ENCODE measurements at regions not wholly inside any gene's neighbourhood (a gene's known extent, or its start where the extent isn't known, plus 50 kb on each side); places are given as distances from the start of the nearest gene placed in this dataset.

- ATAC-seq = no peak
- Mint-ChIP-seq H3K36me3 (no peaks in the 10 kb centered on the region), H3K4me1 (no peaks in the 10 kb centered on the region), H3K27me3 (no peaks in the 10 kb centered on the region), H3K27ac (no peak overlapping the region), H3K9me3 (ENCODE audit: low read depth) (no peaks in the 10 kb centered on the region), H3K4me3 (no peak overlapping the region)
- DNase-seq = no peak
- CTCF ChIA-PET = no interaction called here
Observed at GRCh38 chr3:168312984-168313383, 217.3 kb upstream of the GOLIM4 start.

GRCh38 chr3:168307893-168308292 lies 212.2 kb upstream of the GOLIM4 start:
- DNase-seq = no peak
- H3K27me3 Mint-ChIP-seq = no peaks in the 10 kb centered on the region
- no peak overlapping the region for H3K4me3 Mint-ChIP-seq
- no peaks in the 10 kb centered on the region for H3K4me1 Mint-ChIP-seq
- no peak for ATAC-seq
- no peak overlapping the region for H3K27ac Mint-ChIP-seq
- CTCF ChIA-PET = no interaction called here
- H3K9me3 Mint-ChIP-seq (ENCODE audit: low read depth) = peaks cover 3% of the 10 kb centered on the region
- H3K36me3 Mint-ChIP-seq = no peaks in the 10 kb centered on the region

- Mint-ChIP-seq H3K4me3 (no peak overlapping the region), H3K4me1 (no peaks in the 10 kb centered on the region), H3K27me3 (no peaks in the 10 kb centered on the region), H3K36me3 (no peaks in the 10 kb centered on the region), H3K9me3 (ENCODE audit: low read depth) (no peaks in the 10 kb centered on the region), H3K27ac (no peak overlapping the region)
- DNase-seq (no peak), ATAC-seq (no peak)
- CTCF ChIA-PET = no interaction called here
Observed at GRCh38 chr3:168295027-168295426, 199.3 kb upstream of the GOLIM4 start.

GRCh38 chr3:168292296-168292695 lies 196.6 kb upstream of the GOLIM4 start:
- DNase-seq = no peak
- no peaks in the 10 kb centered on the region for H3K36me3 Mint-ChIP-seq
- no peak overlapping the region for H3K27ac Mint-ChIP-seq
- ATAC-seq = no peak
- no peak overlapping the region for H3K4me3 Mint-ChIP-seq
- no peaks in the 10 kb centered on the region for H3K4me1 Mint-ChIP-seq
- H3K9me3 Mint-ChIP-seq (ENCODE audit: low read depth) = no peaks in the 10 kb centered on the region
- H3K27me3 Mint-ChIP-seq = no peaks in the 10 kb centered on the region
- CTCF ChIA-PET = no interaction called here

GRCh38 chr3:168289471-168290008 lies 193.8 kb upstream of the GOLIM4 start:
- Mint-ChIP-seq H3K27ac (no peak overlapping the region), H3K27me3 (no peaks in the 10 kb centered on the region), H3K4me1 (no peaks in the 10 kb centered on the region), H3K36me3 (no peaks in the 10 kb centered on the region), H3K9me3 (ENCODE audit: low read depth) (no peaks in the 10 kb centered on the region), H3K4me3 (no peak overlapping the region)
- ATAC-seq (no peak), DNase-seq (no peak)
- CTCF ChIA-PET = no interaction called here

GRCh38 chr3:168288511-168289401 lies 193.0 kb upstream of the GOLIM4 start:
- DNase-seq (no peak), ATAC-seq (no peak)
- H3K4me1 Mint-ChIP-seq = no peaks in the 10 kb centered on the region
- no peaks in the 10 kb centered on the region for H3K9me3 Mint-ChIP-seq (ENCODE audit: low read depth)
- no peaks in the 10 kb centered on the region for H3K27me3 Mint-ChIP-seq
- H3K4me3 Mint-ChIP-seq = no peak overlapping the region
- CTCF ChIA-PET = no interaction called here
- no peak overlapping the region for H3K27ac Mint-ChIP-seq
- no peaks in the 10 kb centered on the region for H3K36me3 Mint-ChIP-seq

GRCh38 chr3:168285506-168285905 lies 189.8 kb upstream of the GOLIM4 start:
- Mint-ChIP-seq H3K4me1 (no peaks in the 10 kb centered on the region), H3K9me3 (ENCODE audit: low read depth) (no peaks in the 10 kb centered on the region), H3K27me3 (no peaks in the 10 kb centered on the region), H3K4me3 (no peak overlapping the region), H3K36me3 (no peaks in the 10 kb centered on the region), H3K27ac (no peak overlapping the region)
- DNase-seq (no peak), ATAC-seq (no peak)
- CTCF ChIA-PET = no interaction called here

GRCh38 chr3:168284728-168285127 lies 189.0 kb upstream of the GOLIM4 start:
- ATAC-seq (no peak), DNase-seq (no peak)
- Mint-ChIP-seq H3K4me3 (no peak overlapping the region), H3K9me3 (ENCODE audit: low read depth) (no peaks in the 10 kb centered on the region), H3K27me3 (no peaks in the 10 kb centered on the region), H3K27ac (no peak overlapping the region), H3K4me1 (no peaks in the 10 kb centered on the region), H3K36me3 (no peaks in the 10 kb centered on the region)
- CTCF ChIA-PET = no interaction called here

- CTCF ChIA-PET = no interaction called here
- H3K27ac Mint-ChIP-seq = no peak overlapping the region
- no peak overlapping the region for H3K4me3 Mint-ChIP-seq
- H3K27me3 Mint-ChIP-seq = no peaks in the 10 kb centered on the region
- DNase-seq (no peak), ATAC-seq (no peak)
- H3K36me3 Mint-ChIP-seq = no peaks in the 10 kb centered on the region
- no peaks in the 10 kb centered on the region for H3K4me1 Mint-ChIP-seq
- no peaks in the 10 kb centered on the region for H3K9me3 Mint-ChIP-seq (ENCODE audit: low read depth)
Observed at GRCh38 chr3:168275662-168276061, 179.9 kb upstream of the GOLIM4 start.

- DNase-seq = no peak
- CTCF ChIA-PET = no interaction called here
- Mint-ChIP-seq H3K27ac (no peak overlapping the region), H3K9me3 (ENCODE audit: low read depth) (no peaks in the 10 kb centered on the region), H3K36me3 (no peaks in the 10 kb centered on the region), H3K4me1 (no peaks in the 10 kb centered on the region), H3K4me3 (no peak overlapping the region), H3K27me3 (no peaks in the 10 kb centered on the region)
- ATAC-seq = no peak
Observed at GRCh38 chr3:168273917-168274316, 178.2 kb upstream of the GOLIM4 start.

- H3K27ac Mint-ChIP-seq = no peak overlapping the region
- H3K4me1 Mint-ChIP-seq = no peaks in the 10 kb centered on the region
- ATAC-seq (no peak), DNase-seq (no peak)
- no peaks in the 10 kb centered on the region for H3K9me3 Mint-ChIP-seq (ENCODE audit: low read depth)
- H3K36me3 Mint-ChIP-seq = no peaks in the 10 kb centered on the region
- no peak overlapping the region for H3K4me3 Mint-ChIP-seq
- H3K27me3 Mint-ChIP-seq = no peaks in the 10 kb centered on the region
- CTCF ChIA-PET = no interaction called here
Observed at GRCh38 chr3:168273036-168273435, 177.3 kb upstream of the GOLIM4 start.

GRCh38 chr3:168272343-168272985 lies 176.7 kb upstream of the GOLIM4 start:
- Mint-ChIP-seq H3K27ac (no peak overlapping the region), H3K27me3 (no peaks in the 10 kb centered on the region), H3K9me3 (ENCODE audit: low read depth) (no peaks in the 10 kb centered on the region), H3K4me1 (no peaks in the 10 kb centered on the region), H3K4me3 (no peak overlapping the region), H3K36me3 (no peaks in the 10 kb centered on the region)
- ATAC-seq (no peak), DNase-seq (no peak)
- CTCF ChIA-PET = no interaction called here

- Mint-ChIP-seq H3K27me3 (no peaks in the 10 kb centered on the region), H3K9me3 (ENCODE audit: low read depth) (no peaks in the 10 kb centered on the region), H3K36me3 (no peaks in the 10 kb centered on the region), H3K4me1 (no peaks in the 10 kb centered on the region), H3K4me3 (no peak overlapping the region), H3K27ac (no peak overlapping the region)
- no peak for ATAC-seq
- CTCF ChIA-PET = no interaction called here
- no peak for DNase-seq
Observed at GRCh38 chr3:168271932-168272331, 176.2 kb upstream of the GOLIM4 start.

- no peak overlapping the region for H3K4me3 Mint-ChIP-seq
- CTCF ChIA-PET = no interaction called here
- H3K27ac Mint-ChIP-seq = no peak overlapping the region
Observed at GRCh38 chr3:168269001-168269400, 173.3 kb upstream of the GOLIM4 start.

More at GRCh38 chr3:168269001-168269400, 173.3 kb upstream of the GOLIM4 start:
- DNase-seq (no peak), ATAC-seq (no peak)
- Mint-ChIP-seq H3K36me3 (no peaks in the 10 kb centered on the region), H3K4me1 (no peaks in the 10 kb centered on the region), H3K27me3 (no peaks in the 10 kb centered on the region), H3K9me3 (ENCODE audit: low read depth) (no peaks in the 10 kb centered on the region)
